Naive thymus-derived CD8-positive, alpha-beta T cell (primary cell): ENCODE measurements at regions not wholly inside any gene's neighbourhood (a gene's known extent, or its start where the extent isn't known, plus 50 kb on each side); places are given as distances from the start of the nearest gene placed in this dataset.
"Not testable (repeated sequence)": the region's sequence is repeated elsewhere in the genome, so short reads cannot be mapped to it uniquely, and the experiment has no call there.

Experiments
- ATAC-seq, 2 donors: fragments of 150-1000 bp; cut with Tn5 transposase in 1 of 2; sonication (Bioruptor Pico), chemical (Tn5 transposase) in 1 of 2; 1 replicate in 1 of 2; 2 replicates in 1 of 2; pipeline ENCODE4 v1.10.0; 2021; ENCODE audit warnings: mild to moderate bottlenecking in 2 of 2, moderate library complexity in 2 of 2
- POLR2A ChIA-PET: fragments of 350-600 bp; sonication (Branson Sonifier 250); formaldehyde crosslinking; loops from one replicate; lab custom pipeline; 2021; ENCODE audit warnings: antibody characterized with exemption; lab: Charles Lee
- DNase-seq, 10 donors: peaks; one replicate each; pipeline versions ENCODE4 v3.0.0 to v3.0.0-alpha.2; 2020 to 2022
- H3K27ac Mint-ChIP-seq, 10 donors: one replicate each; pipeline ENCODE4 v1.8.0; 2020 to 2022; ENCODE audit warnings: mild to moderate bottlenecking in 10 of 10, mixed read lengths in 10 of 10, moderate library complexity in 4 of 10, inconsistent platforms in 1 of 10
- H3K27me3 Mint-ChIP-seq, 5 donors: one replicate each; pipeline ENCODE4 v1.8.0; 2021 to 2022; ENCODE audit warnings: mixed read lengths in 5 of 5
- H3K36me3 Mint-ChIP-seq, 3 donors: one replicate each; pipeline ENCODE4 v1.8.0; 2020 to 2022; ENCODE audit warnings: mixed read lengths in 3 of 3, mild to moderate bottlenecking in 2 of 3, inconsistent platforms in 1 of 3
- H3K4me1 Mint-ChIP-seq, 4 donors: one replicate each; pipeline ENCODE4 v1.8.0; 2021 to 2022; ENCODE audit warnings: mixed read lengths in 4 of 4
- H3K4me3 Mint-ChIP-seq, 10 donors: one replicate each; pipeline ENCODE4 v1.8.0; 2020 to 2022; ENCODE audit warnings: mild to moderate bottlenecking in 10 of 10, mixed read lengths in 10 of 10, moderate library complexity in 6 of 10, inconsistent platforms in 1 of 10
- H3K9me3 Mint-ChIP-seq, 9 donors: one replicate each; pipeline ENCODE4 v1.8.0; 2020 to 2022; ENCODE audit warnings: mixed read lengths in 9 of 9, mild to moderate bottlenecking in 3 of 9, inconsistent platforms in 1 of 9, moderate library complexity in 1 of 9

DNA sequence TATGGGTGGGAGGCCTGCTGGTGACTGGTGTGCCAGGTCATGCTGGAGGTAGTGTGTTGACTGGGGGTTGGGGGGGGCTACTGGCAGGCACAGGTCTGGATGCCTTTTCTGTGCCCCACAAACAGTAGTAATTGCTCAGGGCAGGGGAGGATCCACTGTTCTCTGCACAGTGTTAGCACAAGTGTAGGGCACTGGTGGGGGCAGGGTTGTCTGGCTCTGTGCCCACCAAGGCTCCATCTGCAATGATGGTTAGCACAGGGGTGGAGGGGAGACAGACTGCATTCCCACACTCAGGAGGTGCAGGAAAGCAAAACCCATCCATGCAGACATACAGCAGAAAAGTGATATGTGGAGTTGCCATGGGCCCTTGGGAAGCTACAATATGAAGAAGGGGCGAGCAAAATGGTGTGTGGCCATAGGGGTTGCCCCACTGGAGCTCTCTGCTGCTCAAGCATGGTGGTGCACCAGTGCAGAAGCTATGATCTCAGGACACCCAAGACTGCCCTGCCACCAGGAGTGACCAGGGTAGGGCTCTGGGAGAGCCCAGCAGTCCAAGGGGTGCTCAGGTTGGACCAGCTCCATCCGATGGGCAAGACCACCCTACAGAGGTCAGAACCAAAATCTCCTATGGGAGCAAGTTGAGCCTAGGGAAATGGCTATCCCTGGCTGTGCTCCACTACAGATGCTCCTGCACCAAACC lies 122.2 kb upstream of the KCTD3 start:
- H3K9me3 Mint-ChIP-seq: peaks cover 0 to 42% (median 23%) of the 10 kb centered on the region in 9 donors
- no peak overlapping the region for H3K27ac Mint-ChIP-seq
- peaks cover 0 to under 1% (median 0%) of the 10 kb centered on the region in 3 donors for H3K36me3 Mint-ChIP-seq
- ATAC-seq: no peak
- POLR2A ChIA-PET: no interaction called here
- H3K4me1 Mint-ChIP-seq: no peaks in the 10 kb centered on the region
- no peak for DNase-seq
- peaks cover 0 to 16% (median 0%) of the 10 kb centered on the region in 5 donors for H3K27me3 Mint-ChIP-seq
- H3K4me3 Mint-ChIP-seq: no peak overlapping the region

GRCh38 chr1:215448014-215448413 lies 119.1 kb upstream of the KCTD3 start:
- H3K36me3 Mint-ChIP-seq, ATAC-seq, H3K4me3 Mint-ChIP-seq, H3K27ac Mint-ChIP-seq, DNase-seq, POLR2A ChIA-PET, H3K4me1 Mint-ChIP-seq: not testable (repeated sequence)
- Mint-ChIP-seq H3K27me3 (peaks cover 0 to 16% (median 0%) of the 10 kb centered on the region in 5 donors), H3K9me3 (peaks cover 0 to 22% (median 7%) of the 10 kb centered on the region in 9 donors)

DNA sequence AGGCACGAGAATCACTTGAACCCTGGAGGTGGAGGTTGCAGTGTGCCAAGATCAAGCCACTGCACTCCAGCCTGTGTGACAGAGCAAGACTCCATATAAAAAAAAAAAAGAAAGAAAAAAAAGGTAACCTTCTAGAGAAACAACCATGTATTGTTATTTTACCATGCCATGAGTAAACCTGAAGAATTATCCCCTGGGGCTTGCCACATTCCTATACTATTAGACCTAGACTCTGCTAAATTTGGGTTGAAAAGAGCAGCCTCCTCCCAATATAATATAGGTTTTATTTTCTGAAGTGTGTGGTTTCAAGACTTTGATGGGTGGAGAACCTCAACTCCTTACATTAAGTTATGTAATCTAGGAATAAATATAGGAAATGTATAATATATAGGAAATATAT lies 118.0 kb upstream of the KCTD3 start:
- H3K27ac Mint-ChIP-seq, DNase-seq, H3K36me3 Mint-ChIP-seq, H3K4me1 Mint-ChIP-seq, H3K4me3 Mint-ChIP-seq, POLR2A ChIA-PET, ATAC-seq: not testable (repeated sequence)
- Mint-ChIP-seq H3K9me3 (peaks cover 0 to 18% (median 1%) of the 10 kb centered on the region in 9 donors), H3K27me3 (peaks cover 0 to 12% (median 0%) of the 10 kb centered on the region in 5 donors)

GRCh38 chr1:215453440-215453839 lies 113.7 kb upstream of the KCTD3 start:
- Mint-ChIP-seq H3K27ac (peak overlapping the region in 1 of 10 donors; percentile 9), H3K36me3 (no peaks in the 10 kb centered on the region), H3K4me3 (no peak overlapping the region), H3K4me1 (no peaks in the 10 kb centered on the region), H3K9me3 (no peaks in the 10 kb centered on the region), H3K27me3 (peaks cover 0 to 5% (median 0%) of the 10 kb centered on the region in 5 donors)
- DNase-seq (no peak), ATAC-seq (no peak)
- POLR2A ChIA-PET: interaction anchor here (1.2 kb wide), 1 partner anchor 28 kb away, joined by 3 read pairs; no protein-coding TSS in a partner anchor

GRCh38 chr1:215457213-215457612 lies 109.9 kb upstream of the KCTD3 start:
- no peak overlapping the region for H3K27ac Mint-ChIP-seq
- POLR2A ChIA-PET: no interaction called here
- no peak overlapping the region for H3K4me3 Mint-ChIP-seq
- no peaks in the 10 kb centered on the region for H3K4me1 Mint-ChIP-seq
- H3K36me3 Mint-ChIP-seq: no peaks in the 10 kb centered on the region
- H3K9me3 Mint-ChIP-seq: no peaks in the 10 kb centered on the region
- H3K27me3 Mint-ChIP-seq: peaks cover 0 to 8% (median 0%) of the 10 kb centered on the region in 5 donors
- ATAC-seq (no peak), DNase-seq (no peak)

- Mint-ChIP-seq H3K4me3 (no peak overlapping the region), H3K4me1 (no peaks in the 10 kb centered on the region), H3K27me3 (peaks cover 0 to 7% (median 2%) of the 10 kb centered on the region in 5 donors), H3K9me3 (no peaks in the 10 kb centered on the region), H3K27ac (no peak overlapping the region), H3K36me3 (no peaks in the 10 kb centered on the region)
- DNase-seq: no peak
- no peak for ATAC-seq
- POLR2A ChIA-PET: no interaction called here
Observed at GRCh38 chr1:215458104-215458503, 109.0 kb upstream of the KCTD3 start.

GRCh38 chr1:215458562-215458961 lies 108.5 kb upstream of the KCTD3 start:
- Mint-ChIP-seq H3K4me1 (no peaks in the 10 kb centered on the region), H3K27ac (no peak overlapping the region), H3K4me3 (no peak overlapping the region), H3K9me3 (no peaks in the 10 kb centered on the region), H3K36me3 (no peaks in the 10 kb centered on the region), H3K27me3 (peaks cover 0 to 7% (median 2%) of the 10 kb centered on the region in 5 donors)
- ATAC-seq (no peak), DNase-seq (no peak)
- POLR2A ChIA-PET: no interaction called here

DNA sequence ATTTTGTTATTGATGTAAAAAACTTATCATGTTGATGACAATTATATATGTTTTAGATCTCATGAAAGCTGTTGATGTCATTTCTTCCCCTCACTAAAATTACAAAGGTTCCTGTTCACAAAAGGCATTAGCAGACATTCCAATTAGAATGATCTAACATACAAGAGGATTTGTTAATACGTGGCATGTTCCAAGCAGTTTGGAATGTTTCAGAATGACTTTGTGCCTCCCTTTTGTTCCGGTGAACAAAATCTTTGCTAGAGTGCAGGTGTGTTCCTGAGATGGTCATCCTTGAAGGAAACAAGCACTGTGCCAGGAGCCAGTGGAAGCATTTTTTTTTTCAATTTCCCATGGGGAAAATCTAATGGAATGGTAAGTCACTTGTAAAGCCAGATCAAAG lies 108.0 kb upstream of the KCTD3 start:
- no peak for ATAC-seq
- Mint-ChIP-seq H3K9me3 (no peaks in the 10 kb centered on the region), H3K27me3 (peaks cover 0 to 7% (median 2%) of the 10 kb centered on the region in 5 donors), H3K4me1 (no peaks in the 10 kb centered on the region), H3K27ac (no peak overlapping the region), H3K36me3 (no peaks in the 10 kb centered on the region), H3K4me3 (no peak overlapping the region)
- POLR2A ChIA-PET: no interaction called here
- DNase-seq: no peak

- no peak overlapping the region for H3K27ac Mint-ChIP-seq
- DNase-seq (no peak), ATAC-seq (no peak)
- H3K9me3 Mint-ChIP-seq: peaks cover 0 to 4% (median 0%) of the 10 kb centered on the region in 9 donors
- H3K27me3 Mint-ChIP-seq: peaks cover 0 to 14% (median 2%) of the 10 kb centered on the region in 5 donors
- H3K4me1 Mint-ChIP-seq: no peaks in the 10 kb centered on the region
- no peak overlapping the region for H3K4me3 Mint-ChIP-seq
- no peaks in the 10 kb centered on the region for H3K36me3 Mint-ChIP-seq
- POLR2A ChIA-PET: no interaction called here
Observed at GRCh38 chr1:215466361-215466760, 100.7 kb upstream of the KCTD3 start.

DNA sequence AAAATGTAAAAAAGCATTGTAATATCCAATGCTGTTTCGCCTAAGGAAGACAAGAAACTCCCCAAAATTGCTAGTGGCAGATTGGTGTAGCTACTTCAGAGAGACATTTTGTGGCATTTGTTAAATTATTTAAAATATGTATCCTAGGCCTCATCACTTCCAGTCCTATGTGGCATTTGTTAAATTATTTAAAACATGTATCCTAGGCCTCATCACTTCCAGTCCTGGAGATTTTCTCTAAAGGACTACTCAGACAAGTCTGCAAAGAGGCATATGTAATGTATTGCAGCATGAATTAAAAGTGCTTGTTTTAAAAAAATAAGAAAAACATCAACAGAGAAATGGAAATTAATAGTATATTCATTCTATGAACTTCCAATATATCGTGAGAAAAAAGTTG lies 95.6 kb upstream of the KCTD3 start:
- H3K27me3 Mint-ChIP-seq: peaks cover 0 to 4% (median under 1%) of the 10 kb centered on the region in 5 donors
- ATAC-seq: no peak

DNA sequence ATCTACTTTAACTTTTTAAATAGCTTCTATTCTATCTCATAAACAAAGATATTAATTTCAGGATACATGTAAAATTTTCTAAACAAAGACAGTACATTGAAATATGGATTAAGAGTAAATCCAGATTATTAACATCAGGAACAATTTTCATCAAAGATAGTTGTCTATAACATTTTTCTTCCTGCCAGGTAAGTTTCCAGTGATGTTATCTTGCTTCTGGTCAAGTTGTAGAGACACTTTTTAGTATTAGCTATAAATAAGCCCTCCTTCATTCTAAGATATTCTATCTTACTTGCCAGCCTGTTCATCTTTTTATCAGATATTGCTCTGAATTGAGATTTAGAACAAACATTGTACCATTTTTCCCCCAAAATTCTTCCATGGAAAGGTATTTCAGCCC lies 94.4 kb upstream of the KCTD3 start:
- no peaks in the 10 kb centered on the region for H3K4me1 Mint-ChIP-seq
- no peak overlapping the region for H3K4me3 Mint-ChIP-seq
- H3K27me3 Mint-ChIP-seq: peaks cover 0 to 1% (median 0%) of the 10 kb centered on the region in 5 donors
- ATAC-seq (no peak), DNase-seq (no peak)
- peaks cover 0 to 13% (median 0%) of the 10 kb centered on the region in 3 donors for H3K36me3 Mint-ChIP-seq
- H3K9me3 Mint-ChIP-seq: peaks cover 0 to 17% (median 4%) of the 10 kb centered on the region in 9 donors
- H3K27ac Mint-ChIP-seq: no peak overlapping the region
- POLR2A ChIA-PET: no interaction called here

More for the DNA sequence above, 95.6 kb upstream of the KCTD3 start:
- H3K27ac Mint-ChIP-seq: no peak overlapping the region
- H3K36me3 Mint-ChIP-seq: peaks cover 0 to 11% (median 0%) of the 10 kb centered on the region in 3 donors
- no peak overlapping the region for H3K4me3 Mint-ChIP-seq
- H3K4me1 Mint-ChIP-seq: no peaks in the 10 kb centered on the region
- DNase-seq: no peak
- POLR2A ChIA-PET: no interaction called here
- peaks cover 0 to 11% (median 4%) of the 10 kb centered on the region in 9 donors for H3K9me3 Mint-ChIP-seq

DNA sequence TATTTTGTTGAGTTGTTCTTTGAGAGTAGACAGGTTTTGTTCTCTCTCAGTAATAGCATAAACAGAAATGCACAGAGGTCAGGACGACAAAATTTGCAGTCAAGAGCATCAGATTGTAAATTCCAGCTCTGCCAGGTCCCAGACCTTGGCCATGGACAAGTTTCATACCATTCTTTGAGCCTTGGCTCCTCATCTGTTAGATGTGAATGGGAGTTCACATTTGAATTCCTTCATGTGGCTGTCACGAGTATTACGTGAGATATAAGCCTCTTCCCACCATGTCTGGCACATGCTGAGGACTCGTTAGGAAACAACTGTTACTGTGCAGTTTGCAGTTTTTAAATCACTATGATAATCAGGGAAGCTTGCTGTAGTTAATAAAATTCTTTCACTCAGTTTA lies 93.2 kb upstream of the KCTD3 start:
- H3K27me3 Mint-ChIP-seq: peaks cover 0 to 5% (median 0%) of the 10 kb centered on the region in 5 donors
- no peak overlapping the region for H3K27ac Mint-ChIP-seq
- POLR2A ChIA-PET: no interaction called here
- peaks cover 0 to 27% (median 8%) of the 10 kb centered on the region in 9 donors for H3K9me3 Mint-ChIP-seq
- DNase-seq: no peak
- no peaks in the 10 kb centered on the region for H3K4me1 Mint-ChIP-seq
- H3K4me3 Mint-ChIP-seq: no peak overlapping the region
- H3K36me3 Mint-ChIP-seq: peaks cover 0 to 13% (median 2%) of the 10 kb centered on the region in 3 donors
- no peak for ATAC-seq

- Mint-ChIP-seq H3K27me3 (peaks cover 0 to 5% (median 0%) of the 10 kb centered on the region in 5 donors), H3K27ac (no peak overlapping the region), H3K4me1 (no peaks in the 10 kb centered on the region), H3K4me3 (no peak overlapping the region), H3K36me3 (peaks cover 0 to 13% (median 2%) of the 10 kb centered on the region in 3 donors), H3K9me3 (peaks cover 0 to 27% (median 8%) of the 10 kb centered on the region in 9 donors)
- ATAC-seq (no peak), DNase-seq (no peak)
- POLR2A ChIA-PET: no interaction called here
Observed at GRCh38 chr1:215474940-215475339, 92.2 kb upstream of the KCTD3 start.
